NT2/D1 (cell line): ENCODE measurements at regions not wholly inside any gene's neighbourhood (a gene's known extent, or its start where the extent isn't known, plus 50 kb on each side); places are given as distances from the start of the nearest gene placed in this dataset.

Source experiments
- DNase-seq: peaks from one replicate; pipeline ENCODE4 v3.0.0-alpha.2; 2011; ENCODE audit warnings: low read depth, low spot score
- H3K27me3 ChIP-seq: 2 replicates; pipeline ENCODE4 v1.6.0; 2011; ENCODE audit warnings: mild to moderate bottlenecking; ENCODE audit not compliant: insufficient read length, insufficient read depth
- H3K36me3 ChIP-seq: 2 replicates; pipeline ENCODE4 v1.6.1; 2011; ENCODE audit warnings: mild to moderate bottlenecking, low read length, mixed read lengths; ENCODE audit not compliant: insufficient read depth, insufficient read length
- H3K4me1 ChIP-seq: 2 replicates; pipeline ENCODE4 v1.5.1; 2011; ENCODE audit not compliant: insufficient read depth, insufficient read length
- H3K4me3 ChIP-seq: 2 replicates; pipeline ENCODE4 v1.5.1; 2011; ENCODE audit warnings: low read depth; ENCODE audit not compliant: insufficient read length
- H3K9ac ChIP-seq: 2 replicates; pipeline ENCODE4 v1.6.0; 2011; ENCODE audit warnings: low read depth; ENCODE audit not compliant: insufficient read length
- H3K9me3 ChIP-seq: 2 replicates; pipeline ENCODE4 v1.5.1; 2011; ENCODE audit warnings: mild to moderate bottlenecking, low read length; ENCODE audit not compliant: insufficient read depth
- SUZ12 ChIP-seq: IDR thresholded peaks from 2 replicates; pipeline ENCODE4 v1.6.1; 2011; ENCODE audit not compliant: insufficient read length, insufficient read depth; ENCODE audit errors: extremely low read depth
- YY1 ChIP-seq: IDR thresholded peaks from 2 replicates; pipeline ENCODE4 v1.6.1; 2011; ENCODE audit not compliant: insufficient read length, insufficient read depth
- ZNF274 ChIP-seq: IDR thresholded peaks from 2 replicates; pipeline ENCODE4 v1.6.1; 2011; ENCODE audit warnings: mild to moderate bottlenecking, low read depth, low read length

DNA sequence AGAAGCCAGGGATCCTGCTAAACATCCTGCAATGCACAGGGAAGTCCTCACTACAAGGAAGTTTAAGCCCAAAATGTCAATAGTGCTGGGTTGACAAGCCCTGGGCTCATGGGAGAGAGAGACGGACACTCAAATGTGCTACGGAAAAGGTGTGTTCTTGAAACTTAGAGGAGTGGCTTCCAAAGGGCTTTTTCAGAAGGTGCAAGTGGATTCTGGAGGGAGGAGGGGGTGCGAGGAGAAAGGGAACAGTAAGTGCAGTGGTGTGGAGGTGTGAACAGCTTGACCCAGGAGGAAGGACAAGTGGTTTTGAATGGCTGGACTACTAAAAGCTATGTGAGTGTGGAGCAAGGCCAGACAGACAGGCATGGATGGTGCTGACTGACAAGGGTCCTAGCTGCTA lies 50.4 kb upstream of the CECR2 start:
- H3K4me1 ChIP-seq: no peaks in the 10 kb centered on the region
- H3K9ac ChIP-seq: no peak overlapping the region
- no peaks in the 10 kb centered on the region for H3K9me3 ChIP-seq
- no peak overlapping the region for H3K4me3 ChIP-seq
- no peak for DNase-seq
- no peaks in the 10 kb centered on the region for H3K36me3 ChIP-seq
- TF ChIP-seq SUZ12: no peak
- no peak for TF ChIP-seq YY1
- TF ChIP-seq ZNF274: no peak
- no peaks in the 10 kb centered on the region for H3K27me3 ChIP-seq

DNA sequence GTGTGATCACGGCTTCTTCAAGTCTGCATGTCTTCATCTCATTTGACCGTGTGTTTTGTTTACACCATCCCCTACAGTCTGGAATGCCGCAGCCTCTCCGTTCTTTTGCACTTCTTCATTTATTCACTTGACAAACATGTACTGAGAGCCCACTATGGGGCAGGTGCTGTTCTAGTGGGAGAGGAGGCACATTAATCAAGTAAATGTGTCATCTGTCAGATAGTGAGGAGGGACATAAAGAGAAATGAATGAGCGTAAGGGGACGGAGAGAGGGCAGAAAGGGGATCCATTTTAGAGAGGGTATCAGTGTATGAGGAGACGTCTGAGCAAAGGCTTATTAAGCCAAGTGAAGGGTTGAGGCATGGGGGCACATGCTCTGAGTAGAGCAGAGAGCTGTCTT lies 54.0 kb upstream of the CECR2 start:
- Histone ChIP-seq H3K4me1 (no peaks in the 10 kb centered on the region), H3K9ac (no peak overlapping the region), H3K4me3 (no peak overlapping the region), H3K9me3 (no peaks in the 10 kb centered on the region), H3K36me3 (no peaks in the 10 kb centered on the region), H3K27me3 (no peaks in the 10 kb centered on the region)
- no peak for DNase-seq
- no peak for TF ChIP-seq ZNF274
- no peak for TF ChIP-seq SUZ12
- TF ChIP-seq YY1: no peak

DNA sequence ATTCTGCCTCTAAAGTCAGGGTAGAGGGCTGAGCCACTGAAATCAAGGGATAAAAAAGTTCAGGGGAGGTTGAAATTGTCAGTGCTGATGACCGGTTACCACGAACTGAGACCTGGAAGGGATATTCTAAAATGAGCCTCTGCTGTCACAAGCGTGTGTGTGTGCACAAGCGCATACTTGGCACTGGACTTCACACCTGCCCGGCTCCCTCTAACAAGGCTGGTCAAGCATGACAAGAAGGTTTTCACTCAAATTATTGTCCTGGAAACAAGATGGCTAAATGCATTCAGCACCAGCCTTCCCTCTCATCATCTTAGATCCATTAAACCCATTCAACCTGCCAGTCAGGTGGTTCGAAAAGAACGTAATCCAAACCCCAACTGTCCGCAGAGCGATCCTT lies 54.8 kb upstream of the CECR2 start:
- no peak for TF ChIP-seq YY1
- no peak for TF ChIP-seq SUZ12
- no peak for TF ChIP-seq ZNF274
- Histone ChIP-seq H3K4me1 (no peaks in the 10 kb centered on the region), H3K9me3 (no peaks in the 10 kb centered on the region), H3K36me3 (no peaks in the 10 kb centered on the region), H3K4me3 (no peak overlapping the region), H3K27me3 (no peaks in the 10 kb centered on the region), H3K9ac (no peak overlapping the region)
- DNase-seq: no peak

DNA sequence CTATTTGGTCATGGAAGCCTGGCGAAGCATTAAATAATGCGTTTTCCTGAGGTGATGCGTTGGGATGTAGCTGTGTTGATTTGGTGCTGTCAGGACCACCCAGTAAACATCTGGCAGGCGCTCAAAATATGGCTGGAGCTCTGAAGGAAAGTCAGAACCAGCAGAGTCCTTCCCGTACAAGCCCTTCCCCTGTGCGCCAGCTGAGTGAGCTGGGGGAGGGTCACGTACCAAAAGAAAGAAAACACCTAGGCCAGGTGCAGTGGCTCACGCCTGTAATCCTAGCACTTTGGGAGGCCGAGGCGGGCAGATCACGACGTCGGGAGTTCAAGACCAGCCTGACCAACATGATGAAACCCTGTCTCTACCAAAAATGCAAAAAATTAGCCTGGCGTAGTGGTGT lies 55.6 kb upstream of the CECR2 start:
- Histone ChIP-seq H3K36me3 (no peaks in the 10 kb centered on the region), H3K4me1 (no peaks in the 10 kb centered on the region), H3K27me3 (no peaks in the 10 kb centered on the region), H3K4me3 (no peak overlapping the region), H3K9ac (no peak overlapping the region), H3K9me3 (no peaks in the 10 kb centered on the region)
- DNase-seq: no peak
- TF ChIP-seq SUZ12 (no peak), YY1 (no peak), ZNF274 (no peak)

DNA sequence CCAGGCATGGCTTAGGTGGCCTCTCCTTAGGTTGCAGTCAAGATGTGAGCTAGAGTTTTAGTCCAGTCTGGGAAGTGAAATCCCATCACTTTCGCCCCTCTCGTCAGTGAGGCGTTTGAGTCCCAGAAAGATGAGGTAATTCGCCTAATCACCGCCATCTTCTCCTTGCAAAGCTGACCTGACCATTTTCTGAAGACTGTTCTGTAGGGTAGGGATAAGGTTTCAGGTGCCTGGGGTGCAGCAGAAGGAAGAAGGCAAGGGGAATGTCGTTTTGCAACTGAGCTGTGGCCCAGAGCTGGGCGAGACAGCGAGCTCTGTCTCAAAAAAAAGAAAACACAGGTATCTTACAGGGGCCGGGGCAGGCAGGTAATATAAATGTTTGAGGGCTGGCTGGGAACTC lies 61.7 kb upstream of the CECR2 start:
- no peaks in the 10 kb centered on the region for H3K27me3 ChIP-seq
- no peaks in the 10 kb centered on the region for H3K9me3 ChIP-seq
- TF ChIP-seq YY1 (no peak), SUZ12 (no peak), ZNF274 (no peak)
- DNase-seq: no peak
- H3K4me1 ChIP-seq: no peaks in the 10 kb centered on the region
- H3K4me3 ChIP-seq: no peak overlapping the region
- no peaks in the 10 kb centered on the region for H3K36me3 ChIP-seq
- H3K9ac ChIP-seq: no peak overlapping the region

DNA sequence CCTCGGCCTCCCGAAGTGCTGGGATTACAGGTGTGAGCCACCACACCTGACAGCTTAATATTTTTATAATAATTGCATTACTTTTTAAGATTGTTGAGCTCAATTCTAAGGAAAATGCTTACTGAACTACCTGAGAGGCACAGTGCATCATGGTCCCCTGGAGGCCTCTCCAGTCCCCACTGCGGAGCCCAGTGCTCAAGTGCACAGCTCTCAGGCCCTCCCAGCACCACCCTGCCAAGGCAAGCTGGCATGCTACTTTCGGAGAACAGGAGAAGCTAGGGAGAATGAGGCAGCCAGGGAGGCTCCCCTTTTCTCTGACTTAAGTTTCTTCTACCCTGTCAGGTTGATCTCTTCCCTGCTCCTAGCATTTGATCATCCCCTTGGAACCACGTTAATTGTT lies 64.2 kb upstream of the CECR2 start:
- no peak for TF ChIP-seq YY1
- no peak for TF ChIP-seq SUZ12
- TF ChIP-seq ZNF274: no peak
- no peak for DNase-seq
- Histone ChIP-seq H3K27me3 (no peaks in the 10 kb centered on the region), H3K4me1 (no peaks in the 10 kb centered on the region), H3K36me3 (no peaks in the 10 kb centered on the region), H3K9ac (no peak overlapping the region), H3K4me3 (no peak overlapping the region), H3K9me3 (no peaks in the 10 kb centered on the region)

DNA sequence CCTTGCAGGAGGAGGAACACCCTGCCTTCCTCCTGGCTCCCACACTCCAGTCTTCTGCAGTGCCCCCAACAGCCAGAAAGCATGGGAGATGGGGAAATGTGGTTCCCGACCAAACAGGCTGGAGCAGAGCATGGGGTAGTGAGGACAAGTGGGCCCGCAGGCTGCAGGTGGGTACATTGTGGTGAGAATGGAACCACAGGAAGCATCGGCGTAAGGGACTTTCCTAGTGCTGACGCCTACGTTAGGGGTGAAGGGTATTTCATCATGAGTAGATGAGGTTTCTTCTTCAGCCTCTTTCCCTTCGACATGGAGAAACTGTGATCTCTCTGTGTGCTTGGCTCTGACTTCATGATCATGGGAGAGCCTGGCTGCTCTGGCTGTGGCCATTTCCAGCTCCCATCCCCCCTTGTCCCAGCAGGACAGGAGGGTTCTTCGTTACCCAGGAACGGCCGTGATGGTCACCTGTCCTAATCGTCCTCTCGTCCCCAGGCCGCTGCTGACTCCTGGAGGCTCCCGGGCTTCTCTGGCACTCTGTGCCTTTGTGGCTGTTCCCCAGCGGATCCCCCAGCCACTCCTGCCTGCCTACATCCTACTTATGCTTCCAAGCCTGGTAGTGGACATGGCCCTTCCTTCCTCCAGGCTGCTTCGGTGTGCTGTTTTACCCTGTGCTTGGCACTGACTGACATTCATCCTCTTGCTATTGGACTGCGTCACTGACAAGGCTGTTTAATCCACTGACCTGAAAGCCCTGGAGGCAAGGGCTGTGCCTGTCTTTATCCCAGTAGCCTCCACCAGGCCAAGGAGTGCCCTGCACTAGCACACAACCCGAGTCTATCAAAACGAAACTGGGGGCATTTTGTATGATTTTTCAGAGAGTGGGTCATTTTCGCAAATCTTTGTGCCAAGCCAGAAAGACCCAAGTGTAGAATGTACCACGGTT lies 65.2 kb upstream of the CECR2 start:
- Histone ChIP-seq H3K4me1 (no peaks in the 10 kb centered on the region), H3K36me3 (no peaks in the 10 kb centered on the region), H3K27me3 (no peaks in the 10 kb centered on the region), H3K9me3 (peaks cover 7% of the 10 kb centered on the region; the same call in 1 of the 2 replicates), H3K9ac (no peak overlapping the region), H3K4me3 (no peak overlapping the region)
- no peak for DNase-seq
- no peak for TF ChIP-seq YY1
- TF ChIP-seq ZNF274: no peak
- no peak for TF ChIP-seq SUZ12
